ENCODE measurements at regions not wholly inside any gene's neighbourhood (a gene's known extent, or its start where the extent isn't known, plus 50 kb on each side); places are given as distances from the start of the nearest gene placed in this dataset.

GRCh38 chr3:84820906-84821305 is 137.9 kb upstream of the CADM2 start:
- no peak for TF ChIP-seq TAF1 (IDR thresholded peaks at IDR 0.05; ENCODE audit: low read depth, low read length)
- TF ChIP-seq POLR2A (IDR thresholded peaks at IDR 0.05; ENCODE audit: low read depth, low read length): no peak
- TF ChIP-seq POLR2AphosphoS5 (IDR thresholded peaks at IDR 0.05; ENCODE audit: low read depth, low read length): no peak
- TF ChIP-seq PAX5 (IDR thresholded peaks at IDR 0.05; ENCODE audit: insufficient read depth, low read length, severe bottlenecking): no peak

Data from GM12891 (cell line).